ENCODE measurements at regions not wholly inside any gene's neighbourhood (a gene's known extent, or its start where the extent isn't known, plus 50 kb on each side); places are given as distances from the start of the nearest gene placed in this dataset.

DNA sequence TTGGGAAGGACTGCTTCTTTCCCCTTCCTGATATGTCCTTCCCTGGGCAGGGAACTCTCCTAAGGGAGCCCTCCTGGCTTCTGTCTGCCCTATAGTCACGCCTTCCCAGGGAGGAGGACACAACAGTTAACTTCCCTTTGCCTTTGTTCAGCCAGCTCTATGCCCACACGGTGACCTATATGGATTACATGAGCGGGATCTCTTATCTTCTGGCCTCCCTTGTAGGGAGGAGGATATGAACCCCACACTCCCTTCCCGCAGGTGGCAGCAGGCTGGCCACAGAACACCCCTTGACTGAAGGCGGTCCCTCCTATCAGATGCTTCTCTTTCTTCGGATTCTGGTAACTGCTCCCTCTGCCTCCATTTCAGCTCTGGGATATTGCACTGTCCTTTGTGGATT is 135.6 kb upstream of the MAX start:
- TF ChIP-seq POLR2AphosphoS5 (IDR thresholded peaks at IDR 0.05; ENCODE audit: low read depth, low read length) (no peak), SIN3A (IDR thresholded peaks at IDR 0.05; ENCODE audit: borderline replicate concordance, insufficient read depth, low read depth, low read length) (no peak)
- TF ChIP-seq, protein P1, sequence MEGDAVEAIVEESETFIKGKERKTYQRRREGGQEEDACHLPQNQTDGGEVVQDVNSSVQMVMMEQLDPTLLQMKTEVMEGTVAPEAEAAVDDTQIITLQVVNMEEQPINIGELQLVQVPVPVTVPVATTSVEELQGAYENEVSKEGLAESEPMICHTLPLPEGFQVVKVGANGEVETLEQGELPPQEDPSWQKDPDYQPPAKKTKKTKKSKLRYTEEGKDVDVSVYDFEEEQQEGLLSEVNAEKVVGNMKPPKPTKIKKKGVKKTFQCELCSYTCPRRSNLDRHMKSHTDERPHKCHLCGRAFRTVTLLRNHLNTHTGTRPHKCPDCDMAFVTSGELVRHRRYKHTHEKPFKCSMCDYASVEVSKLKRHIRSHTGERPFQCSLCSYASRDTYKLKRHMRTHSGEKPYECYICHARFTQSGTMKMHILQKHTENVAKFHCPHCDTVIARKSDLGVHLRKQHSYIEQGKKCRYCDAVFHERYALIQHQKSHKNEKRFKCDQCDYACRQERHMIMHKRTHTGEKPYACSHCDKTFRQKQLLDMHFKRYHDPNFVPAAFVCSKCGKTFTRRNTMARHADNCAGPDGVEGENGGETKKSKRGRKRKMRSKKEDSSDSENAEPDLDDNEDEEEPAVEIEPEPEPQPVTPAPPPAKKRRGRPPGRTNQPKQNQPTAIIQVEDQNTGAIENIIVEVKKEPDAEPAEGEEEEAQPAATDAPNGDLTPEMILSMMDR (IDR thresholded peaks at IDR 0.05): no peak
- TF ChIP-seq, protein P2, sequence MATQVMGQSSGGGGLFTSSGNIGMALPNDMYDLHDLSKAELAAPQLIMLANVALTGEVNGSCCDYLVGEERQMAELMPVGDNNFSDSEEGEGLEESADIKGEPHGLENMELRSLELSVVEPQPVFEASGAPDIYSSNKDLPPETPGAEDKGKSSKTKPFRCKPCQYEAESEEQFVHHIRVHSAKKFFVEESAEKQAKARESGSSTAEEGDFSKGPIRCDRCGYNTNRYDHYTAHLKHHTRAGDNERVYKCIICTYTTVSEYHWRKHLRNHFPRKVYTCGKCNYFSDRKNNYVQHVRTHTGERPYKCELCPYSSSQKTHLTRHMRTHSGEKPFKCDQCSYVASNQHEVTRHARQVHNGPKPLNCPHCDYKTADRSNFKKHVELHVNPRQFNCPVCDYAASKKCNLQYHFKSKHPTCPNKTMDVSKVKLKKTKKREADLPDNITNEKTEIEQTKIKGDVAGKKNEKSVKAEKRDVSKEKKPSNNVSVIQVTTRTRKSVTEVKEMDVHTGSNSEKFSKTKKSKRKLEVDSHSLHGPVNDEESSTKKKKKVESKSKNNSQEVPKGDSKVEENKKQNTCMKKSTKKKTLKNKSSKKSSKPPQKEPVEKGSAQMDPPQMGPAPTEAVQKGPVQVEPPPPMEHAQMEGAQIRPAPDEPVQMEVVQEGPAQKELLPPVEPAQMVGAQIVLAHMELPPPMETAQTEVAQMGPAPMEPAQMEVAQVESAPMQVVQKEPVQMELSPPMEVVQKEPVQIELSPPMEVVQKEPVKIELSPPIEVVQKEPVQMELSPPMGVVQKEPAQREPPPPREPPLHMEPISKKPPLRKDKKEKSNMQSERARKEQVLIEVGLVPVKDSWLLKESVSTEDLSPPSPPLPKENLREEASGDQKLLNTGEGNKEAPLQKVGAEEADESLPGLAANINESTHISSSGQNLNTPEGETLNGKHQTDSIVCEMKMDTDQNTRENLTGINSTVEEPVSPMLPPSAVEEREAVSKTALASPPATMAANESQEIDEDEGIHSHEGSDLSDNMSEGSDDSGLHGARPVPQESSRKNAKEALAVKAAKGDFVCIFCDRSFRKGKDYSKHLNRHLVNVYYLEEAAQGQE (IDR thresholded peaks at IDR 0.05; ENCODE audit: insufficient read depth in 1 of 2, low read depth in 2 of 2, low read length in 1 of 2): no peak

Data from Panc1 (cell line).